ENCODE measurements at regions not wholly inside any gene's neighbourhood (a gene's known extent, or its start where the extent isn't known, plus 50 kb on each side); places are given as distances from the start of the nearest gene placed in this dataset.

DNA sequence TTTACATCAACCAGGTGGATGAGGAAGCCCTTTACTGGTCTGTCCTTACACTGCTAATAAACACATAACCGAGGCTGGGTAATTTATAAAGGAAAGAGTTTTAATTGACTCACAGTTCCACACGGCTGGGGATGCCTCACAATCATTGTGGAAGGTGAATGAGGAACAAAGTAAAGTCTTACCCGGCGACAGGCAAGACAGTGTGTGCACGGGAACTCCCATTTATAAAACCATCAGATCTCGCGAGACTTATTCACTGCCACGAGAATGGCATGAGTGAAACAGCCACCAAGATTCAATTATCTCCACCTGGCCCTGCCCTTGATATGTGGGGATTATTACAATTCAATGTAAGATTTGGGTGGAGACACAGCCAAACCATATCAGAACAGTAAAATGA is 67.3 kb upstream of the GRAMD2B start:
- TF ChIP-seq, protein P1, sequence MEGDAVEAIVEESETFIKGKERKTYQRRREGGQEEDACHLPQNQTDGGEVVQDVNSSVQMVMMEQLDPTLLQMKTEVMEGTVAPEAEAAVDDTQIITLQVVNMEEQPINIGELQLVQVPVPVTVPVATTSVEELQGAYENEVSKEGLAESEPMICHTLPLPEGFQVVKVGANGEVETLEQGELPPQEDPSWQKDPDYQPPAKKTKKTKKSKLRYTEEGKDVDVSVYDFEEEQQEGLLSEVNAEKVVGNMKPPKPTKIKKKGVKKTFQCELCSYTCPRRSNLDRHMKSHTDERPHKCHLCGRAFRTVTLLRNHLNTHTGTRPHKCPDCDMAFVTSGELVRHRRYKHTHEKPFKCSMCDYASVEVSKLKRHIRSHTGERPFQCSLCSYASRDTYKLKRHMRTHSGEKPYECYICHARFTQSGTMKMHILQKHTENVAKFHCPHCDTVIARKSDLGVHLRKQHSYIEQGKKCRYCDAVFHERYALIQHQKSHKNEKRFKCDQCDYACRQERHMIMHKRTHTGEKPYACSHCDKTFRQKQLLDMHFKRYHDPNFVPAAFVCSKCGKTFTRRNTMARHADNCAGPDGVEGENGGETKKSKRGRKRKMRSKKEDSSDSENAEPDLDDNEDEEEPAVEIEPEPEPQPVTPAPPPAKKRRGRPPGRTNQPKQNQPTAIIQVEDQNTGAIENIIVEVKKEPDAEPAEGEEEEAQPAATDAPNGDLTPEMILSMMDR (IDR thresholded peaks at IDR 0.05) = no peak
- peaks cover 7% of the 10 kb centered on the region for H3K4me1 ChIP-seq (ENCODE audit: insufficient read depth, low read length)
- DNase-seq (peak in 3 of 14 experiments; percentile 10 to 17 (median 14)), ATAC-seq (ENCODE audit: poor library complexity) (no peak)
- POLR2A ChIA-PET = interaction anchor here (1.0 to 1.1 kb wide), 2 partner anchors 67 to 108 kb away, joined by 3 read pairs; partner anchors contain the start of gene GRAMD2B
- H3K4me3 Mint-ChIP-seq = no peak overlapping the region
- no peak overlapping the region for H3K4me3 ChIP-seq (ENCODE audit: low read length)
- no peak overlapping the region for H3K27ac Mint-ChIP-seq
- H3K9me3 ChIP-seq (ENCODE audit: control insufficient read depth in 1 of 2, insufficient read depth in 1 of 2, low read length in 2 of 2) = no peaks in the 10 kb centered on the region
- H3K27me3 ChIP-seq (ENCODE audit: control insufficient read depth in 1 of 2, insufficient read depth in 2 of 2, low read length in 2 of 2) = no peaks in the 10 kb centered on the region
- no peak overlapping the region for H3K27ac ChIP-seq (ENCODE audit: low read depth in 1 of 2, low read length in 2 of 2)
- H3K36me3 Mint-ChIP-seq (ENCODE audit: low read depth) = no peaks in the 10 kb centered on the region
- intact Hi-C loops (cut with DNase I, micrococcal nuclease) = loop anchor here in 1 of 2 experiments (2.0 to 5.0 kb wide), 2 partner anchors 136 to 247 kb away; no protein-coding TSS in a partner anchor
- no peaks in the 10 kb centered on the region for H3K27me3 Mint-ChIP-seq
- no peaks in the 10 kb centered on the region for H3K36me3 ChIP-seq (ENCODE audit: insufficient read depth, low read length)
- H3K4me1 Mint-ChIP-seq (ENCODE audit: low read depth) = peaks cover 16% of the 10 kb centered on the region
- CTCF ChIA-PET = interaction anchor here (1.7 kb wide), 1 partner anchor 144 kb away, joined by 5 read pairs; no protein-coding TSS in a partner anchor
- H3K9me3 Mint-ChIP-seq = no peaks in the 10 kb centered on the region

DNA sequence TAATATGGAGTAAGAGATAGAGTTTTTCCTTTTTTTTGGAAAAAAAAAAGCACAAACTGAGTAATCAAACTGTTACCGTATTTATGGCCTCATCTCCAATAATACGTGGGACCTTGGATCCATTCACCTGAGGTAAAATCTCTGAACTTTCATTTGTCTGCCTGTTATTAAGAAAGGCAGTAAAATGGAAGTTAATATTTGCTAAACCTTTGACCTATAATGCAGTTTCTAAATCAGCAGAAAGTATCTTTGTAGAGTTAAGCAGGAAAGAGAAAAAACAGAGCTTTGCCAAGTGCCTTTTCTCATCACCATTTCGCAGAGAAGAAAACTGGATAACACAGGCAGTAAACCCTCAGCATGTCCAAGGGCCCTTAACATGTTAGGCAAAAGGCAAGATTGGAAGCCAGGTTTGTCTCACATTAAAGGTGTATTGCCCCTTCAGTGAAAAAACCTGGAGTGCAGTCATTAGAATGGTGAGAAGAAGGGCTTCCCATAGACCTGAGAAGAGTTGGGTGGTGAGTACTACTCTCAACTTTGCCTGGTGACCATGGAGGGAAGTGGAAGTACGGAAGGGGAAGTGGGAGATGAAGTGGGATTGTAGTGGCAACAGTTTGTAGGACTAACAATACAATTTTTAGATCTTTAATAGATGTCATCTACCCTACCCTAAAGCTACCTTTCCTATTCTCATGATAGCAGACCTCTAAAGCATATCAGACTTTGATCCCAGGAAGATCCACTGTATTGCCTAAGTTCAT is 65.4 kb upstream of the GRAMD2B start:
- H3K4me3 Mint-ChIP-seq = no peak overlapping the region
- no peak overlapping the region for H3K27ac ChIP-seq (ENCODE audit: low read depth in 1 of 2, low read length in 2 of 2)
- no peak overlapping the region for H3K27ac Mint-ChIP-seq
- H3K9me3 ChIP-seq (ENCODE audit: control insufficient read depth in 1 of 2, insufficient read depth in 1 of 2, low read length in 2 of 2) = no peaks in the 10 kb centered on the region
- H3K36me3 Mint-ChIP-seq (ENCODE audit: low read depth) = no peaks in the 10 kb centered on the region
- no peaks in the 10 kb centered on the region for H3K27me3 Mint-ChIP-seq
- H3K4me1 Mint-ChIP-seq (ENCODE audit: low read depth) = peaks cover 16% of the 10 kb centered on the region
- ChIA-PET CTCF (interaction anchor here (0.8 to 1.1 kb wide), 3 partner anchors 14 to 142 kb away, joined by 3 to 4 read pairs (median 3); no protein-coding TSS in a partner anchor), POLR2A (interaction anchor here (1.1 kb wide), 1 partner anchor 92 kb away, joined by 3 read pairs; no protein-coding TSS in a partner anchor)
- no peaks in the 10 kb centered on the region for H3K27me3 ChIP-seq (ENCODE audit: control insufficient read depth in 1 of 2, insufficient read depth in 2 of 2, low read length in 2 of 2)
- intact Hi-C loops (cut with DNase I, micrococcal nuclease) = loop anchor here in 1 of 2 experiments (5.0 kb wide), 1 partner anchor 135 kb away; no protein-coding TSS in a partner anchor
- peak in 2 of 14 experiments; percentile 24 to 25 for DNase-seq
- H3K36me3 ChIP-seq (ENCODE audit: insufficient read depth, low read length) = no peaks in the 10 kb centered on the region
- TF ChIP-seq, protein P1 (IDR thresholded peaks at IDR 0.05) = no peak
- no peaks in the 10 kb centered on the region for H3K9me3 Mint-ChIP-seq
- H3K4me3 ChIP-seq (ENCODE audit: low read length) = no peak overlapping the region
- no peak for ATAC-seq (ENCODE audit: poor library complexity)
- H3K4me1 ChIP-seq (ENCODE audit: insufficient read depth, low read length) = peaks cover 7% of the 10 kb centered on the region

DNA sequence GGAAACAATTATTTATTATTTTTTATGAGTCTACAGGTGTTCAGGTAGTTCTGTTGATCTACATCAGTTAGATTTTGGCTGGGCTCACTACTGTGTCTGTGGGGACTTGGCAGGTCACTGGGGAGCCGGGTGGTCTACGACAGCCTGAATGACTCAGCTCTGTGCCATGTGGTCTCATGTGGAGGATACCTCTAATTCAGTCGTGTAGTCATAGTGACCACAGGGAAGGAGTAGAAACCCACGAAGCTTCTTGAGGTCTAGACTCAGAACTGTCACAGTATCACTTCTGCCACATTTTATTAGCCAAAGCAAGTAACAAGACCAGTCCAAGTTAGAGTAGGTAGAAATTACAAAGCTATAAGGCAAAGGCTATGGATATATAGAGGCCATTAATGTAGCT is 64.7 kb upstream of the GRAMD2B start:
- Mint-ChIP-seq H3K9me3 (no peaks in the 10 kb centered on the region), H3K27me3 (no peaks in the 10 kb centered on the region), H3K4me1 (ENCODE audit: low read depth) (peaks cover 16% of the 10 kb centered on the region), H3K4me3 (no peak overlapping the region), H3K27ac (no peak overlapping the region), H3K36me3 (ENCODE audit: low read depth) (no peaks in the 10 kb centered on the region)
- Histone ChIP-seq H3K4me1 (ENCODE audit: insufficient read depth, low read length) (peaks cover 7% of the 10 kb centered on the region), H3K36me3 (ENCODE audit: insufficient read depth, low read length) (no peaks in the 10 kb centered on the region), H3K27ac (ENCODE audit: low read depth in 1 of 2, low read length in 2 of 2) (no peak overlapping the region), H3K9me3 (ENCODE audit: control insufficient read depth in 1 of 2, insufficient read depth in 1 of 2, low read length in 2 of 2) (no peaks in the 10 kb centered on the region), H3K27me3 (ENCODE audit: control insufficient read depth in 1 of 2, insufficient read depth in 2 of 2, low read length in 2 of 2) (no peaks in the 10 kb centered on the region), H3K4me3 (ENCODE audit: low read length) (no peak overlapping the region)
- POLR2A ChIA-PET = interaction anchor here (1.1 kb wide), 1 partner anchor 91 kb away, joined by 3 read pairs; no protein-coding TSS in a partner anchor
- CTCF ChIA-PET = interaction anchor here (0.8 to 1.1 kb wide), 3 partner anchors 14 to 142 kb away, joined by 3 to 4 read pairs (median 3); no protein-coding TSS in a partner anchor
- intact Hi-C loops (cut with DNase I, micrococcal nuclease) = loop anchor here in 1 of 2 experiments (5.0 kb wide), 1 partner anchor 134 kb away; no protein-coding TSS in a partner anchor
- DNase-seq (peak in 3 of 14 experiments; percentile 9 to 29 (median 10)), ATAC-seq (ENCODE audit: poor library complexity) (no peak)
- TF ChIP-seq, protein P1 (IDR thresholded peaks at IDR 0.05) = no peak

Data from CD4-positive, alpha-beta T cell (primary cell).